ENCODE measurements at regions not wholly inside any gene's neighbourhood (a gene's known extent, or its start where the extent isn't known, plus 50 kb on each side); places are given as distances from the start of the nearest gene placed in this dataset.

DNA sequence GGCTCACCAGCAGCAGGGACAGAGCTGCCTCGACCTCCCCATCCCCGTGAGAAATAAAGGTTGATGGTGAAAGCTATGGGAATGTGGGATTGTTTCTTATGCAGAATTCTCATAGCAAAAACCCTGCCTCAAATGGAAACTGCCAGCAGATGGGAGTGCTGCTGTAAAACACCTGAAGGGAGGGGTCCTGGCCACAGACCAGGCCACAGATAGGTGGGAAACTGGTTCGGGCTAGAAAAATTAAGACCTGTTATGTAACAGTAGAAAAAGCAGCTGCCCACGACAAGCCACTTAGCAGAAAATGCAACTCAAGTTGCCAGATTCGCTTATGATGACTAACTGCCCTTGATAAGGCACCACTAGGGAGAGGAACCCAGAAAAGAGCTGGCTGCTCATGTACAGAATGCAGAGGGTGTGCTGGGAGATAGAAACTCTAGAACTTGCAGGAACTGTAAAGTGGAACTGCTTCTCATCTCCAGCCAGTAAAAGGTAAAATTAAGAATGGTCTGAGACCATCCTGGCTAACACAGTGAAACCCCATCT, 114.5 kb upstream of the SALL3 start:
- no peak overlapping the region for H3K4me3 ChIP-seq
- intact Hi-C loops (cut with DNase I): no loop called here
- no peak overlapping the region for H3K27ac ChIP-seq
- DNase-seq: no peak
- ATAC-seq: peak in 1 of 2 donors; percentile 53
- peaks cover 18% of the 10 kb centered on the region for H3K27me3 ChIP-seq (ENCODE audit: low read depth)
- no peaks in the 10 kb centered on the region for H3K4me1 ChIP-seq
- TF ChIP-seq, protein P1, sequence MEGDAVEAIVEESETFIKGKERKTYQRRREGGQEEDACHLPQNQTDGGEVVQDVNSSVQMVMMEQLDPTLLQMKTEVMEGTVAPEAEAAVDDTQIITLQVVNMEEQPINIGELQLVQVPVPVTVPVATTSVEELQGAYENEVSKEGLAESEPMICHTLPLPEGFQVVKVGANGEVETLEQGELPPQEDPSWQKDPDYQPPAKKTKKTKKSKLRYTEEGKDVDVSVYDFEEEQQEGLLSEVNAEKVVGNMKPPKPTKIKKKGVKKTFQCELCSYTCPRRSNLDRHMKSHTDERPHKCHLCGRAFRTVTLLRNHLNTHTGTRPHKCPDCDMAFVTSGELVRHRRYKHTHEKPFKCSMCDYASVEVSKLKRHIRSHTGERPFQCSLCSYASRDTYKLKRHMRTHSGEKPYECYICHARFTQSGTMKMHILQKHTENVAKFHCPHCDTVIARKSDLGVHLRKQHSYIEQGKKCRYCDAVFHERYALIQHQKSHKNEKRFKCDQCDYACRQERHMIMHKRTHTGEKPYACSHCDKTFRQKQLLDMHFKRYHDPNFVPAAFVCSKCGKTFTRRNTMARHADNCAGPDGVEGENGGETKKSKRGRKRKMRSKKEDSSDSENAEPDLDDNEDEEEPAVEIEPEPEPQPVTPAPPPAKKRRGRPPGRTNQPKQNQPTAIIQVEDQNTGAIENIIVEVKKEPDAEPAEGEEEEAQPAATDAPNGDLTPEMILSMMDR (IDR thresholded peaks at IDR 0.05): no peak
- no peaks in the 10 kb centered on the region for H3K9me3 ChIP-seq
- no peaks in the 10 kb centered on the region for H3K36me3 ChIP-seq

DNA sequence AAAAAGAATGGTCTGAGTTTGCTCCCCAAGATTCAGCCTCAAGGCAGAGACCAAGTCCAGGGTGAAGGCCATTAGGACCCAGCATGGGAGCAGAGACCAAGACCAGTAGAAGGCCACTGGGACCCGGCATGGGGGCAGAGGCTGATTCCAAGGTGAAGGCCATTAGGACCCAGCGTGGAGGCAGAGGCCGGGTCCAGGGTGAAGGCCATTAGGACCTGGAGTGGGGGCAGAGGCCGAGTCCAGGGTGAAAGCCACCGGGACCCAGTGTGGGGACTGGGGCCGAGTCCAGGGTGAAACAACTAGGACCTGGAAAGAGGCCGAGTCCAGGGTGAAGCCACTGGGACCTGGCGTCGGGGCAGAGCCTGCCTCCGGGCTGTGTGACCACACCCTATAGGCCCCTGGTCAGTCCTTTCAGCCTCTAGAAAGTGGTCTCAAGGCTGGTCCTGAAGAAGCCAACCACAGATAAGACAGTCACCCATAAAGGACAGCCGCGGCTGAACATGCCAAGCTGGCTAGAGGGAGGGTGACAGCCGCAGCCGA, 113.8 kb upstream of the SALL3 start:
- H3K36me3 ChIP-seq: no peaks in the 10 kb centered on the region
- DNase-seq (no peak), ATAC-seq (peak in 1 of 2 donors; percentile 39)
- no peaks in the 10 kb centered on the region for H3K4me1 ChIP-seq
- no peaks in the 10 kb centered on the region for H3K9me3 ChIP-seq
- H3K27me3 ChIP-seq (ENCODE audit: low read depth): peaks cover 16% of the 10 kb centered on the region
- no peak overlapping the region for H3K4me3 ChIP-seq
- no peak overlapping the region for H3K27ac ChIP-seq
- intact Hi-C loops (cut with DNase I): no loop called here
- TF ChIP-seq, protein P1 (IDR thresholded peaks at IDR 0.05): no peak

DNA sequence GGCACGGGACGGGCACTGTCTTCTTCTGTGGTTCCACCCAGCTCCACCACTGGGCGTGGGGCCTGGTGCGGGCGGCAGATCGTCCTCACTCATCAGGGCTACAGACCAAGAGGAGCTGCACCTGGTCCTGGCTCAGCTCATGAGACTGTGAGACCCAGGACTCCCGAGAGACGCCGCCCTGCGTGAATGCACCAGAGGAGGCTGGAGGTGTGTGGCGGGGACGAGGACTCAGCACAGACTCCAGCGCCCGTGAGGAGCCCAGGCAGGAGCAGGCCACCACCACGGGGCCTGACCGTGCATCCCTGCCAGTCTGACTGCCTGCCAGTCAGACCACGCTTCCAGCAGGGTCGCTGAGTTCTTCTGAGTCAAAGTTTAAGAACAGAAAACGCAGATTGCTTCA, 112.5 kb upstream of the SALL3 start:
- Histone ChIP-seq H3K4me3 (no peak overlapping the region), H3K27me3 (ENCODE audit: low read depth) (peaks cover 10% of the 10 kb centered on the region), H3K9me3 (no peaks in the 10 kb centered on the region), H3K4me1 (no peaks in the 10 kb centered on the region), H3K27ac (no peak overlapping the region), H3K36me3 (no peaks in the 10 kb centered on the region)
- intact Hi-C loops (cut with DNase I): no loop called here
- TF ChIP-seq, protein P1 (IDR thresholded peaks at IDR 0.05): no peak
- ATAC-seq (no peak), DNase-seq (no peak)

DNA sequence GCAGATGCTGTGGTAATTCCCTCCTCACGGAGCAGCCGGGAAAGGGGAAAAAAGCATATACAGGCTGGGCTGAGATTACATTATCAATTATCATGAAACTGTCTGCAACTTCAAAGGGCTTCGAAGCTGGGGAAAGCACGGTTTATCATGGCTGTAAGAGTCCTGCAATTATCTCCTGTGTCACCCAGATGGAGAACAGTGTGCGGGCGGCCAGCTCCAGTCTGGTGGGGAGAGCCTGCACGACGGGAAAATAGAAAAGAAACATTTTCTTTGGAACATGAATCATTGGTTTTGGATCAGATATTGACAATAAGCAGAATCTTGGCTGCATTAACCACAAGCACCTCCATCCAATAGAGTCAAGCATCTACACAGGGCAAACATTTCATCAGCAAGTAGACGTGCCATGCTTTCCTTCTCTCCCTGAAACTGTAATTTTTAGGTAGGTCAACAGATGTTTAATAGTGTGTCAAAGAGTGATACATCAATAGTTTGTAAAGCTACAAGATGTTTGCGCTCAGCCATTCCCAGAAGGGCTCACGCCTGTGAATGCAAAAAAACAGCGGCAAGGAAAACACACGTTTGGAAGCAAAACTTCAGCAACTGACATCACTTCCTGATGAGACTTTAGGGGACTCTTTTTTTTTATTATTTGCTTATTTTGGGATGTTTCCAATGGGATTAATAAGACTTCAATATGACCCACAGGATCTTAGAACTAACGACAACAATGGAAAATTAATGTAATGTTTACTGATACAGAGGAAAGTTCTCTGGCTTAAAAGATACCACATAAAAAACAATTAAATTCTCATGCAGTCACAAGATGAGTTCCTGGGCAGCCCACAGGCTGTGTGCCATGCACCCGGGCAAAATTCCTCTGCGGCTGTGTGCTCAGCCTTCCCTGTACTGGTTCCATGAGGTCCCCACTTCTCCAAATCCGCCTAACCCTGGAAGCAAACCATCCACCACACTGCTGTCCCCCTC, 111.0 kb upstream of the SALL3 start:
- no peak for DNase-seq
- no peak for ATAC-seq
- H3K4me1 ChIP-seq: no peaks in the 10 kb centered on the region
- TF ChIP-seq, protein P1 (IDR thresholded peaks at IDR 0.05): no peak
- H3K4me3 ChIP-seq: no peak overlapping the region
- H3K9me3 ChIP-seq: no peaks in the 10 kb centered on the region
- H3K27me3 ChIP-seq (ENCODE audit: low read depth): peaks cover 10% of the 10 kb centered on the region
- no peak overlapping the region for H3K27ac ChIP-seq
- intact Hi-C loops (cut with DNase I): no loop called here
- no peaks in the 10 kb centered on the region for H3K36me3 ChIP-seq

DNA sequence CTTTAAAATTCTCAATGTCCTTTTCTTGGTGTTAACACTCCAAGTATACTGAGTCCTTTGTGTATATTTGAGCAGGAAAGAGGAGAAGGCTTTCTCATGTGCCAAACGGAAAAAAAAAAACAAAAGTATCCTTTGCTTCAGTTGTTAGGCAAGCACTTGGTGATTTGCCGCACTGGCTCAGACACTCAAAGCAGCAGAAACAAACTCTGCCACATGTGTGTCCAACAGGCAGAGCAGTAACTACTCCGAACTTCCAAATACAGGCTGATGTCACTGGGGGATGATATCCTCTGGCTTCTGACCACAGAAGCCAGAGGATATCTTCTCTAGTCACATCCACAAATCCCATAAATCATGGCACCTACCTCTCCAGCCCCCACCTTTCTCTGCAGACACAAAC, 108.0 kb upstream of the SALL3 start:
- Histone ChIP-seq H3K4me3 (no peak overlapping the region), H3K27ac (no peak overlapping the region), H3K36me3 (no peaks in the 10 kb centered on the region), H3K4me1 (no peaks in the 10 kb centered on the region), H3K9me3 (no peaks in the 10 kb centered on the region), H3K27me3 (ENCODE audit: low read depth) (peaks cover 27% of the 10 kb centered on the region)
- TF ChIP-seq, protein P1 (IDR thresholded peaks at IDR 0.05): no peak
- DNase-seq (no peak), ATAC-seq (no peak)
- intact Hi-C loops (cut with DNase I): no loop called here

Measured in lower lobe of right lung (tissue), 2 donors.